Liver (tissue), 8 donors: ENCODE measurements at regions not wholly inside any gene's neighbourhood (a gene's known extent, or its start where the extent isn't known, plus 50 kb on each side); places are given as distances from the start of the nearest gene placed in this dataset.

Source experiments
- DNase-seq: peaks from one replicate; pipeline ENCODE4 v3.0.0-alpha.2; 2017; ENCODE audit warnings: low spot score
- H3K27ac ChIP-seq, 2 donors: one replicate each; pipeline ENCODE4 v1.7.0; 2013; ENCODE audit warnings: inconsistent platforms in 2 of 2, low read length in 2 of 2, control low read depth in 1 of 2, low read depth in 1 of 2, mild to moderate bottlenecking in 1 of 2
- H3K27me3 ChIP-seq, 4 donors: one replicate each; pipeline versions ENCODE4 v1.6.1 to v1.7.0; 2013; ENCODE audit warnings: low read length in 3 of 4, inconsistent platforms in 1 of 4, mild to moderate bottlenecking in 1 of 4, moderate library complexity in 1 of 4; ENCODE audit not compliant: control insufficient read depth in 4 of 4, insufficient read depth in 4 of 4
- H3K36me3 ChIP-seq, 4 donors: one replicate each; pipeline versions ENCODE4 v1.6.1 to v1.7.0; 2013; ENCODE audit warnings: low read length in 3 of 4, mild to moderate bottlenecking in 3 of 4, low read depth in 1 of 4, moderate library complexity in 1 of 4; ENCODE audit not compliant: control insufficient read depth in 4 of 4, insufficient read depth in 3 of 4
- H3K4me1 ChIP-seq, 4 donors: one replicate each; pipeline versions ENCODE4 v1.6.1 to v1.7.0; 2013; ENCODE audit warnings: low read length in 3 of 4, mild to moderate bottlenecking in 3 of 4, moderate library complexity in 1 of 4; ENCODE audit not compliant: control insufficient read depth in 4 of 4, insufficient read depth in 4 of 4
- H3K4me3 ChIP-seq, 3 donors: one replicate each; pipeline versions ENCODE4 v1.6.1 to v1.7.0; 2013; ENCODE audit warnings: low read length in 3 of 3, control low read depth in 1 of 3, low read depth in 1 of 3, mild to moderate bottlenecking in 1 of 3
- H3K9ac ChIP-seq, 2 donors: one replicate each; pipeline ENCODE4 v1.7.0; 2013; ENCODE audit warnings: low read length in 2 of 2, mild to moderate bottlenecking in 2 of 2, moderate library complexity in 2 of 2, control low read depth in 1 of 2, low read depth in 1 of 2
- H3K9me3 ChIP-seq, 4 donors: one replicate each; pipeline versions ENCODE4 v1.6.1 to v1.7.0; 2013; ENCODE audit warnings: low read length in 3 of 4; ENCODE audit not compliant: control insufficient read depth in 4 of 4
- ATF3 ChIP-seq: IDR thresholded peaks from 2 replicates; pipeline ENCODE4 v1.6.1; 2016; ENCODE audit warnings: antibody characterized with exemption
- CTCF ChIP-seq: fragments of 150-350 bp; IDR thresholded peaks from 2 replicates; pipeline ENCODE4 v1.5.1; 2017; ENCODE audit warnings: improper control_type of control experiment, low read depth, low read length; ENCODE audit not compliant: missing input control
- EGR1 ChIP-seq, 2 donors: IDR thresholded peaks; 2 replicates each; pipeline ENCODE4 v1.6.1; 2016 to 2018; ENCODE audit warnings: antibody characterized with exemption in 2 of 2, low read depth in 2 of 2
- FOXA1 ChIP-seq: IDR thresholded peaks from 2 replicates; pipeline ENCODE4 v1.6.1; 2016; ENCODE audit warnings: antibody characterized with exemption
- FOXA2 ChIP-seq: IDR thresholded peaks from 2 replicates; pipeline ENCODE4 v1.6.1; 2016; ENCODE audit warnings: antibody characterized with exemption
- GABPA ChIP-seq, 2 donors: IDR thresholded peaks in 1 of 2; conservative IDR thresholded peaks in 1 of 2; 2 replicates each; pipeline ENCODE4 v1.6.1; 2016; ENCODE audit warnings: antibody characterized with exemption in 2 of 2, mild to moderate bottlenecking in 1 of 2, moderate library complexity in 1 of 2
- HNF4G ChIP-seq: IDR thresholded peaks from 2 replicates; pipeline ENCODE4 v1.6.1; 2016; ENCODE audit warnings: antibody characterized with exemption
- JUND ChIP-seq, 2 donors: IDR thresholded peaks; 2 replicates each; pipeline ENCODE4 v1.6.1; 2016; ENCODE audit warnings: antibody characterized with exemption in 2 of 2
- MAX ChIP-seq: IDR thresholded peaks from 2 replicates; pipeline ENCODE4 v1.6.1; 2016; ENCODE audit warnings: antibody characterized with exemption
- NR2F2 ChIP-seq: IDR thresholded peaks from 2 replicates; pipeline ENCODE4 v1.6.1; 2016; ENCODE audit warnings: antibody characterized with exemption
- RAD21 ChIP-seq, 2 donors: IDR thresholded peaks; 2 replicates each; pipeline ENCODE4 v1.6.1; 2016; ENCODE audit warnings: antibody characterized with exemption in 2 of 2, mild to moderate bottlenecking in 2 of 2
- REST ChIP-seq: IDR thresholded peaks from 2 replicates; pipeline ENCODE4 v1.6.1; 2016; ENCODE audit warnings: antibody characterized with exemption, mild to moderate bottlenecking
- RXRA ChIP-seq, 2 donors: IDR thresholded peaks; 2 replicates each; pipeline ENCODE4 v1.6.1; 2017 to 2018; ENCODE audit warnings: antibody characterized with exemption in 2 of 2, mild to moderate bottlenecking in 1 of 2
- SP1 ChIP-seq: IDR thresholded peaks from 2 replicates; pipeline ENCODE4 v1.6.1; 2018; ENCODE audit warnings: antibody characterized with exemption, mild to moderate bottlenecking
- YY1 ChIP-seq: IDR thresholded peaks from 2 replicates; pipeline ENCODE4 v1.6.1; 2016; ENCODE audit warnings: antibody characterized with exemption, mild to moderate bottlenecking
- ZBTB33 ChIP-seq: IDR thresholded peaks from 2 replicates; pipeline ENCODE4 v1.6.1; 2016; ENCODE audit warnings: antibody characterized with exemption
- WGBS: extraction: QIAGEN DNeasy Blood & Tissue Kit; methylation state at CpG from one replicate; pipeline ENCODE4 v1.1.7; 2013; 5-methylcytosine and 5-hydroxymethylcytosine counted together
- donor health status: healthy.
- donor health status: healthy.
- donor health status: healthy.
- donor health status: healthy.
- donor health status: healthy.

- Histone ChIP-seq H3K9ac (no peak overlapping the region), H3K4me3 (no peak overlapping the region), H3K36me3 (no peaks in the 10 kb centered on the region), H3K27ac (no peak overlapping the region), H3K27me3 (no peaks in the 10 kb centered on the region), H3K4me1 (no peaks in the 10 kb centered on the region), H3K9me3 (no peaks in the 10 kb centered on the region)
- no peak for DNase-seq
- no peak for TF ChIP-seq RAD21 (IDR thresholded peaks at IDR 0.05)
- TF ChIP-seq HNF4G: no peak
- no peak for TF ChIP-seq FOXA2
- no peak for TF ChIP-seq EGR1 (IDR thresholded peaks at IDR 0.05; ENCODE audit: low read depth in 2 of 2)
- TF ChIP-seq CTCF: no peak
- TF ChIP-seq NR2F2: no peak
- TF ChIP-seq REST: no peak
- no peak for TF ChIP-seq GABPA (IDR thresholded peaks at IDR 0.05 in 1 of 2, conservative IDR thresholded peaks at IDR 0.05 in 1 of 2)
- TF ChIP-seq ZBTB33: no peak
- TF ChIP-seq YY1: no peak
- TF ChIP-seq SP1: no peak
- TF ChIP-seq MAX: no peak
- WGBS: 39% methylated on average over 7 of the region's 7 CpGs
Measured at GRCh38 chr5:87924436-87924835, 344.2 kb downstream of the TMEM161B start.

- TF ChIP-seq MAX (no peak), RXRA (IDR thresholded peaks at IDR 0.05) (no peak), REST (no peak), CTCF (no peak), ATF3 (no peak), FOXA2 (no peak), SP1 (no peak), GABPA (IDR thresholded peaks at IDR 0.05 in 1 of 2, conservative IDR thresholded peaks at IDR 0.05 in 1 of 2) (no peak), NR2F2 (no peak), JUND (IDR thresholded peaks at IDR 0.05) (no peak), EGR1 (IDR thresholded peaks at IDR 0.05; ENCODE audit: low read depth in 2 of 2) (no peak), FOXA1 (no peak)
- no peaks in the 10 kb centered on the region for H3K36me3 ChIP-seq
- WGBS: 91% methylated on average over 4 of the region's 4 CpGs
Measured at GRCh38 chr5:87916320-87916719, 352.3 kb downstream of the TMEM161B start.

More at GRCh38 chr5:87916320-87916719, 352.3 kb downstream of the TMEM161B start:
- Histone ChIP-seq H3K4me1 (no peaks in the 10 kb centered on the region), H3K27ac (no peak overlapping the region), H3K9ac (no peak overlapping the region), H3K9me3 (no peaks in the 10 kb centered on the region), H3K4me3 (no peak overlapping the region), H3K27me3 (no peaks in the 10 kb centered on the region)
- no peak for DNase-seq
